Stimulated activated CD8-positive, alpha-beta memory T cell treated with anti-CD3 and anti-CD28 coated beads, Interleukin-12 subunit alpha, Interleukin-12 subunit beta, amount 100 ng/mL, for 4 hours (primary cell): ENCODE measurements at regions not wholly inside any gene's neighbourhood (a gene's known extent, or its start where the extent isn't known, plus 50 kb on each side); places are given as distances from the start of the nearest gene placed in this dataset.
"Not testable (repeated sequence)": the region's sequence is repeated elsewhere in the genome, so short reads cannot be mapped to it uniquely, and the experiment has no call there.

ENCODE experiments used
- DNase-seq: peaks from one replicate; pipeline ENCODE4 v3.0.0-alpha.2; 2020; ENCODE audit warnings: low read depth

DNA sequence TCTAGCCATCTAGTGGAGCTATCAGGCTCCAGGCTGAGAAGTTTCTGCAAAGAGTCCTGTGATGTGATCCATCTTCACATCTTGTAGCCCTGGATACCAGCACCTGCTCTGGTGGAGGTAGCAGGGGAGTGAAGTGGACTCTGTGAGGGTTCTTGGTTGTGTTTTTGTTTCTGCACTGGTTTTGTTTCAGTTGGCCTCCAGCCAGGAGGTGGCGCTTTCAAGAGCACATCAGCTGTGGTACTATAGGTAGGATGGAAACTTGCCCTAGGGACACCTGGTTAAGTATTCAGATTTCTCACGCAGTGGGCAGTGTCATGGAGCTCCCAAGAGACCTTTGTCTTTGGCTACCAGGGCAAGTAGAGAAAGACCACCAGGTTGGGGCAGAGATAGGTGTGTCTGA is 257.5 kb upstream of the SLC7A11 start:
- DNase-seq = no peak

DNA sequence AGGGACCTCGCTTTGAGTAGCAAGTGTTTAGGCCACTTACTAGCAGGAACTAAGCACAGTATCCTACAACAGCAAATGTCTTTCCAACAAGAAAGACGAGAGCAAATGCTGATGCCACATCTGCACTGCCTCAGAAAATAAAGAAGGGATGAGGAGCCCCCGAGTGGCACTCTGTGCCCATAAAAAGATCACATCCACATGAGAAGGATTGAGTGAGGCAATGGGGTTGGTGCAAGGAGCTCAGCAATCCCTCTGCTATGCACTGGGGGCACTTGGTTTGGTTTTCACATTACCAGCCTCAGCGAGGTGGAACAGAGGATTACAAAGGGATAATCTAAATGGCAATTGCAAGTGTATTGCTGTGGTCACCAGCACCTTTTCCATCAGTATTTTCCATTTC is 252.8 kb upstream of the SLC7A11 start:
- DNase-seq = no peak

DNA sequence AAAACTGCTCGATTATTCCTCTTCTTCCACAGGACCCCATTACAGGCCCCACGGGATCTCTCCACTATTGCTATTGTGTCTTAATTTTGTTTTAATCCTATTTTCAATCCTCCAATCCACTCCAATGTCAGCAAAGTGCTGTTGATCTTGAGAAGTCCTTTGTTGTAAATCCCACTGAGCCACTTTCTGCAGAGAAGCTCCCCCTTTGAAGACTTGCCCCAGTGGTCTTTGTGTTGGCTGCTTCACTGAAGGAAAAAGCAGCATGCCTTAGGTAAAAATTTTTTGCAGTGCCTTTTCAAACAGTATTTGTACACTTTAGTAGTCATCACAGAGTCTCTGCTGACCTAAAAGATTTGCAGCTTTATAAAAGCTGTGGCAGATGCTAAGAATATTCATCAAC is 252.0 kb upstream of the SLC7A11 start:
- no peak for DNase-seq

GRCh38 chr4:138492176-138492575 is 250.0 kb upstream of the SLC7A11 start:
- DNase-seq = no peak

DNA sequence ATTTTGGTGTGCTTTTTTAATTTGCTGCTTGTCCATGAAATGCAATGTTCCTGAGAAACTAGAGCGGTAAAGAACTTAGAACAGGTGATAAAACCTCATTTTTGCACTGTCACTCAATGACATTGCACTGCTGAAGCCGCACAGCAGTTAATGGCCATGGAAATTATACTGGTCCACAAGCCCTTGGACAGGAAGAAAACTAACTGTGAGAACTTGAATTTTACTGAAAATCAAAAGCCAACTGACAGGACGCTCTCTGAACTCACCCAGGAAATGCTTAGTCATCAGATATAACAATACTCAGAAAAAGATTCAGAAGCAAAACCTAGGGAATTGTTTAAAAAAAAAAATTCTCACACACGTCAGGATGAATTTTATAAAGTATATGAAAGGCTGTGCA is 246.4 kb upstream of the SLC7A11 start:
- no peak for DNase-seq

GRCh38 chr4:138487670-138488069 is 245.5 kb upstream of the SLC7A11 start:
- DNase-seq = no peak

DNA sequence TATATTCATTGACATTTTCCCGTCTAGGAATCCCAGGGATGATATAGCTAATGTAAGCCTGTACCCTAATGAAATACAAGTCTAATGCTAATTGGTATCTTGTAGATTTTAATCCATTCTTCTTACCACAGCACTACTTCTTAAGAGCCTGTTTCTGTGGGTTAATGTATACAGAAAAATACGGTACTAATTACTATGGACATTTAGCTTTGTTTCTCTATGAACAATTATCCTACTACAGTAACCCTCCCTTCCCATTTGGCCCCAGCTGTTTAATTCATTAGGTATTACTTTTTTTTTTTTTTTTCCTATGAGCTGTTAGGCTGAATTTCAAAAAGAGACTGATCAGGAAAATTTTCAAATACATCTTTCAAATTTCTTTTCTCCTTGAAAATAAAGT is 245.1 kb upstream of the SLC7A11 start:
- DNase-seq = no peak

- no peak for DNase-seq
These were observed 243.3 kb upstream of the SLC7A11 start for GRCh38 chr4:138485498-138485897.

DNA sequence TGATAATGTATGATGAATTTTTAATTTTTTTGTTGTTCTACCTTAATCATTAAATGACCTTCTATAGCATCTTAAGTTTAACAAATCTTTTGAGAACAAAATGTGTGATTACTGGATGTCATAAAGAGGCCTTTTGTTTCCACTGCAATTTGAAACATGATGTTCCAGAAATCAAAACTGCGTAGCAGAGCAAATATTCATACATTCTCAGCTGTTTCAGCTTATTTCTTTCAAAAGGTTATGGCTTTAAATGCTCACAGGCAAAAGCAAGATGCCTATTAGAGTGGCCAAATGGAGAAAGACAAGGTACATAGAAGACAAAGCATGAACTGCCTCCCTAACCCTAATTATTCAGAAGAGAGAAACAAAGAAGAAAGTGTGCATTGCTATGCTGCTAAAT is 233.0 kb upstream of the SLC7A11 start:
- DNase-seq = no peak

DNA sequence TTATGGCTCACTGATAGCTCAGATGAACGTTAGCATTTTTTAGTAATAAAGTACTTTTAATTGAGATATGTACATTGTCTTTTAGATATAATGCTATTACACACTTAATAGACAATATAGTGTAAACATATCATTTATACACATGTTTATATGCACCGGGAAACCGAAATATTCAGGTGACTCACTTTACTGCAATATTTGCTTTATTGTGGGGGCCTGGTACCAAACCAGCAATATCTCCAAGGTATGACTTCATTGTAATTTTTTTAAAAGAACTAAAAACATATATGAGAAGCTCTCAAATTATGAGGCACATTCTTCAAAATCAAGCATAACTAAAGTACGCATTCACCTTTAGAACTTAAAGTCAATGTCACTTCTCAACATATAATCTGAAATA is 231.2 kb upstream of the SLC7A11 start:
- DNase-seq = no peak

DNA sequence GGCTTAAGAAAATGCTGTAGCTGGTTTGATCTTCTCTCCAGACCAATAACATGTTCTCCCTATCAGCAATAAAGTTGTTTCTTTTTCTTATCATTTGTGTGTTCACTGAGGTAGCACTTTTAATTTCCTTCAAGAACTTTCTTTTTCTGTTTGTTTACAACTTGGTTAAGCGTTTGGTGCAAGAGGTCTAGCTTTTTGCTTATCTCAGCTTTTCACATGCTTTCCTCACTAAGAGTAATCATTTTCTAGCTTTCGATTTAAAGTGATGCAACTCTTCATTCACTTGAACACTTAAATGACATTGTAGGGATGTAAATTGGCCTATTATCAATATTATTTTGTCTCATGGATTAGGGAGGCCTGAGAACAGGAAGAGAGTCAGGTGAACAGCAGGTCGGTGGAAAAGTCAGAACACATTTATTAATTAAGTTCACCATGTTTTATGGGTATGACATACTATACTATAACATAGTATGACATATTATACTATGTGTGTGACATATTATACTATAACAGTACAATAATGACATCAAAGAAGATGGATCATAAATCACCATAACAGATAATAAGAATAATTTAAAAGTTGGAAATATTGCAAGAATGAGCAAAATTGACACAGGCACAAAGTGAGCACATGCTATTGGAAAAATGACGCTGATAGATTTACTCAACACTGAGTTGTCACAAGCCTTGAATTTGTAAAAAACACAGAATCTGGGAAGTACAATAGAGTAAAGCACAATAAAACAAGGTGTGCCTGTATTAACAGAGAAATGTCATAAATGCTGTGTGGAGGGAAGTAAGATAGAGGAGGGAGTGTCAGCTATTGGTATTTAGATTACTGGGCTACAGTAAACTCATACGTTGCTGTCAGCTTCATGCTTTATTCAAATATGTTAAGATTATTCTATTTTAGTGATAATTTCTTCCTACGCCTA is 218.6 kb upstream of the SLC7A11 start:
- DNase-seq = no peak

DNA sequence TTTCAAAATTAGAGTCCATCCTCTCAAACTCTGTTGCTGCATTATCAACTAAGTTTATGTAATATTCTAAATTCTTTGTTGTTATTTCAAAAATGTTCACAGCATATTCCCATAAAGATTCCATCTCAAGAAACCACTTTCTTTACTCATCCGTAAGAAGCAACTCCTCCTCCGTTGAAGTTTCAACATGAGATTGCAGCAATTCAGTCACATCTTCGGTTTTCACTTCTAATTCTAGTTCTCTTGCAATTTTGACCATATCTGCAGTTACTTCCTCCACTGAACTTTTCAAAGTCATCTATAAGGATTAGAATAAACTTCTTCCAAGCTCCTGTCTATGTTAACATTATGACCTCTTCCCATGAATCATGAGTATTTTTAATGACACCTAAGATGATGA is 216.6 kb upstream of the SLC7A11 start:
- no peak for DNase-seq

- DNase-seq = not testable (repeated sequence)
These were observed 214.2 kb upstream of the SLC7A11 start for GRCh38 chr4:138456349-138456748.

DNA sequence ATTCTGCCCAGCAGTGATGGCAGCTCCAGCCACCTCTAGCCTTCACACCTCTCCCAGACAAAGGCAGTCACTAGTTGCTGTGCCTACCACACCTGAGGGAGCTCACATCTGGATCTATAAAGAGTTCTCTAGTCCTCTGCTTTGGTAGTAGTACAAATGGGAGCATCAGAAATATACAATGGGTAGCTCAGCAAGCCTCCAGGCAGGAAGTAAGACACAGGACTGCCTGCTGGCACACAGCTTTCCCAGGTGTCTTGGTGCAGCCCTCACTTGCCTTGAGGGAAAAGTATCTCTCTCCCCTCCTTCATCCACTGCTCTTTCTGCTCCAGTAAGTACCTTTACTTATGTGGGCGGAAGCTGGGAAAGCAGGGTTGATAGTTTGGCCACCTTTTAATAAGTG is 212.9 kb upstream of the SLC7A11 start:
- no peak for DNase-seq

- no peak for DNase-seq
These were observed 210.7 kb upstream of the SLC7A11 start for GRCh38 chr4:138452826-138453225.

- no peak for DNase-seq
These were observed 209.1 kb upstream of the SLC7A11 start for GRCh38 chr4:138451276-138451663.

- DNase-seq = no peak
These were observed 208.6 kb upstream of the SLC7A11 start for GRCh38 chr4:138450546-138451275.

DNA sequence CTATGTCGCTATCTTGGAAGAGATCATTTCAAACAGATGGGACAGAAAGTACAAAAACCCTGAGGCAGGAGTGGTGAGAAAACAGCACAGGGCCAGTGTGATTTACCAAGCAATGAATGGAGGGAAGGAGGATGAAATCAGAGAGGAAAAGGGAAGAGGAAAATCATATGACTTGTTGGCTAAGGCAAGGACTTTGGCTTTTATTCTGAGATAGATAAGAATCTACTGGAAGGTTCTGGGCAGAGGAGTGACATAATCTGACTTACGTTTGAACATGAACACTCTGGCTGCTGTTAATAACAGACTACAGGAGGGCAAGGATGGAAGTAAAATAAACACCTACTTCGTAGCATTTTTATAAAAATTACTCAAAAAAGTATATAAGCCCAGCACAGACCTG is 207.8 kb upstream of the SLC7A11 start:
- DNase-seq = no peak

DNA sequence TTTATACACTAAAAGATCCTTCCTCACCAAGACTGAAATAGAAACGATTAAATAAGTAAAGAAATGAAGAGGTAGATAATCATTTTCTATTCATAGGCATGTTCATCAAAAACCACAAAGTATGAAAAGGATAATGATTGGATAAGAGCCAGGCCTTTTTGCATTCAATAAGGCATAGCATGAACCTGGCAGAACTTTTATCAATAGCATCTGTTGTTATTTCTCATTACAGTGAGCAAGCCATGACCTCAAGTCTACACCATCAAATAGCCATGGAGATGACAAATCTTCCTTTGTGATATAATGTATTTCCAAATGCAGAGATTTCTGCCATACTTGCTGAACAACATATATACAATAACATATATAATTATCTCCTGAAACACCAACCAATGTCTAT is 206.0 kb upstream of the SLC7A11 start:
- DNase-seq = no peak

DNA sequence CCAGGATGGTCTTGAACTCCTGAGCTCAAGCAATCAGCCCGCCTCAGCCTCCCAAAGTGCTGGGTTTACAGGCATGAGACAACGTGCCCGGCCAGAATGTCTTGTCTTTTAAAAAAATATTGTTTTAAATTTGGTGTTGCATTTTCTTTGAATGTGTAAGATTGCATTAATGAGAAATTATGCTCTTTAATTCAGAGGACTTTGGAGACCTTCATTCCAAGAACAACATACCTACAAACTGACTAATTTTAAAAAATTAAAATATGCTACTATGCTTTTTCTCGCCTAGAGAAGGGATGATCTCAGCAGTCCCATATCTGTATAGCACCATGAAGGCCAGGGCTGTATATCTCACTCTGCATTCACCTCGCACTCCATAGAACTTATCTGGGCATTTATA is 204.3 kb upstream of the SLC7A11 start:
- DNase-seq = no peak

DNA sequence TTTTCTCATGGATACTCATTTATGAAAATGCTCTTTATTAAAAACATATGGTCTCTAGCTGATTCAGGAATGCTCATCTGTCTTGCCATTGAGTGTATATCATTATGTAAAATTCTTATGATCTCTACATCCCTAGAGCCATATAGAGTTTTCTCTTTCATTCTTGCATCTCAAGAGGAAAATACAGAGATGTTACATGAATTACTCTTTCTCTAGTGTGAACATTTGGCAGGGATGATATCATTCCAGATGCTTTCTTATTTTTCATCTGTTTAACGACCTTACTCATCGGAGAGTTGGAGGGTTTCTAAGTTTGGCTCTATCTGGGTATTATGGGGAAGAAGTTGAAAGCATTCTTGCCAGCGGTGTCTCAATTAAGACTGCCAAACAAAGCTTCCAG is 202.9 kb upstream of the SLC7A11 start:
- no peak for DNase-seq

GRCh38 chr4:138444260-138444659 is 202.1 kb upstream of the SLC7A11 start:
- no peak for DNase-seq

GRCh38 chr4:138439143-138439581 is 197.0 kb upstream of the SLC7A11 start:
- DNase-seq = no peak
